Breast epithelium (tissue), 3 donors: ENCODE measurements at regions not wholly inside any gene's neighbourhood (a gene's known extent, or its start where the extent isn't known, plus 50 kb on each side); places are given as distances from the start of the nearest gene placed in this dataset.

Experiments used
- CTCF ChIP-seq, 3 donors: fragments of 450-650 bp; IDR thresholded peaks; one replicate each; pipeline ENCODE4 v1.5.1; 2016 to 2017; ENCODE audit warnings: antibody characterized with exemption in 3 of 3, mild to moderate bottlenecking in 3 of 3, moderate library complexity in 3 of 3
- POLR2A ChIP-seq: fragments of 450-650 bp; IDR thresholded peaks from one replicate; pipeline ENCODE4 v1.6.1; 2016; ENCODE audit warnings: antibody characterized with exemption, mild to moderate bottlenecking, moderate library complexity
- POLR2AphosphoS5 ChIP-seq, 3 donors: sonication (generic); formaldehyde crosslinking; IDR thresholded peaks; one replicate each; pipeline ENCODE4 v1.6.1; 2017; ENCODE audit warnings: antibody characterized with exemption in 3 of 3

- no peak for TF ChIP-seq CTCF (IDR thresholded peaks at IDR 0.05)
- no peak for TF ChIP-seq POLR2A
- no peak for TF ChIP-seq POLR2AphosphoS5 (IDR thresholded peaks at IDR 0.05)
Observed at GRCh38 chr12:92557422-92557724, 145.4 kb upstream of the PLEKHG7 start.
